B cell (primary cell): ENCODE measurements at regions not wholly inside any gene's neighbourhood (a gene's known extent, or its start where the extent isn't known, plus 50 kb on each side); places are given as distances from the start of the nearest gene placed in this dataset.

ENCODE experiments used
- ATAC-seq: fragments of 200-7000 bp; cut with Tn5 transposase; one replicate; pipeline ENCODE4 v1.10.0; 2021; ENCODE audit warnings: low read depth, mild to moderate bottlenecking, moderate number of reproducible peaks, moderate library complexity
- CTCF ChIA-PET: fragments of 350-600 bp; sonication (Branson Sonifier 250); formaldehyde crosslinking; loops from one replicate; lab custom pipeline; 2021; ENCODE audit warnings: antibody characterized with exemption, inconsistent platforms; lab: Charles Lee
- POLR2A ChIA-PET: fragments of 350-600 bp; sonication (Branson Sonifier 250); formaldehyde crosslinking; loops from one replicate; lab custom pipeline; 2021; ENCODE audit warnings: antibody characterized with exemption; lab: Charles Lee
- DNase-seq: peaks from one replicate; pipeline ENCODE4 v3.0.0; 2013
- H2AFZ ChIP-seq: 2 replicates; pipeline ENCODE4 v1.6.1; 2012; ENCODE audit warnings: mild to moderate bottlenecking, low read depth, low read length; ENCODE audit not compliant: insufficient read depth, poor library complexity, severe bottlenecking
- H3K27ac ChIP-seq, 2 donors: 1 replicate in 1 of 2; 2 replicates in 1 of 2; pipeline ENCODE4 v1.5.1; 2012 to 2013; ENCODE audit warnings: low read length in 2 of 2, mild to moderate bottlenecking in 2 of 2, moderate library complexity in 1 of 2
- H3K27me3 ChIP-seq, 4 experiments: fragments of 200-600 bp in 1 of 4; sonication (generic) in 1 of 4; replicated peaks in 1 of 4; 1 replicate in 2 of 4; 2 replicates in 2 of 4; pipeline versions ENCODE4 v1.6.1 to v1.7.0; 2013 to 2016; ENCODE audit warnings: low read length in 3 of 4, mild to moderate bottlenecking in 2 of 4, mixed read lengths in 1 of 4, moderate library complexity in 1 of 4; ENCODE audit not compliant: insufficient read depth in 4 of 4, control insufficient read depth in 3 of 4; ENCODE audit errors: control extremely low read depth in 1 of 4
- H3K36me3 ChIP-seq, 2 experiments: replicated peaks in 1 of 2; 1 replicate in 1 of 2; 2 replicates in 1 of 2; pipeline versions ENCODE4 v1.6.1 to v1.7.1; 2013; ENCODE audit warnings: low read length in 1 of 2; ENCODE audit not compliant: insufficient read depth in 2 of 2, control insufficient read depth in 1 of 2; ENCODE audit errors: control extremely low read depth in 1 of 2, extremely low read depth in 1 of 2
- H3K4me1 ChIP-seq, 2 donors: fragments of 200-600 bp in 1 of 2; sonication (generic) in 1 of 2; 1 replicate in 1 of 2; 2 replicates in 1 of 2; pipeline versions ENCODE4 v1.5.1 to v1.6.1; 2013 to 2017; ENCODE audit warnings: low read length in 2 of 2; ENCODE audit not compliant: control insufficient read depth in 2 of 2, insufficient read depth in 2 of 2
- H3K4me2 ChIP-seq: replicated peaks from 2 replicates; pipeline ENCODE3; 2012; ENCODE audit warnings: mild to moderate bottlenecking, low read depth, low read length; ENCODE audit not compliant: poor library complexity, severe bottlenecking
- H3K4me3 ChIP-seq, 5 experiments: fragments of 200-600 bp in 1 of 5; sonication (generic) in 1 of 5; 1 replicate in 3 of 5; 2 replicates in 2 of 5; pipeline versions ENCODE4 v1.5.1 to v1.7.0; 2011 to 2016; ENCODE audit warnings: low read length in 4 of 5, mild to moderate bottlenecking in 4 of 5, low read depth in 2 of 5, control low read depth in 1 of 5, moderate library complexity in 1 of 5; ENCODE audit not compliant: insufficient read depth in 1 of 5; ENCODE audit errors: control extremely low read depth in 1 of 5, extremely low read depth in 1 of 5
- H3K79me2 ChIP-seq: fragments of 200-600 bp; sonication (generic); one replicate; pipeline ENCODE4 v1.6.0; 2016; ENCODE audit warnings: low read length; ENCODE audit not compliant: control insufficient read depth, insufficient read depth
- H3K9ac ChIP-seq: fragments of 200-600 bp; sonication (generic); 2 replicates; pipeline ENCODE4 v1.6.1; 2017; ENCODE audit warnings: mild to moderate bottlenecking, low read length, moderate library complexity
- H3K9me3 ChIP-seq, 3 donors: one replicate each; pipeline versions ENCODE4 v1.6.1 to v1.7.1; 2013; ENCODE audit warnings: low read length in 2 of 3; ENCODE audit not compliant: control insufficient read depth in 2 of 3, insufficient read depth in 1 of 3; ENCODE audit errors: control extremely low read depth in 1 of 3
- H4K20me1 ChIP-seq: 2 replicates; pipeline ENCODE4 v1.6.0; 2012; ENCODE audit warnings: mild to moderate bottlenecking, low read length; ENCODE audit not compliant: insufficient read depth, control insufficient read depth, poor library complexity, severe bottlenecking
- H3K27ac Mint-ChIP-seq: one replicate; pipeline ENCODE4 v1.8.0; 2021; ENCODE audit warnings: mixed read lengths
- H3K27me3 Mint-ChIP-seq: one replicate; pipeline ENCODE4 v1.8.0; 2021; ENCODE audit warnings: mixed read lengths
- H3K4me1 Mint-ChIP-seq: one replicate; pipeline ENCODE4 v1.8.0; 2021; ENCODE audit warnings: mixed read lengths
- H3K4me3 Mint-ChIP-seq: one replicate; pipeline ENCODE4 v1.8.0; 2021; ENCODE audit warnings: mixed read lengths
- H3K9me3 Mint-ChIP-seq: one replicate; pipeline ENCODE4 v1.8.0; 2022; ENCODE audit warnings: mixed read lengths; ENCODE audit not compliant: insufficient read depth
- EZH2 ChIP-seq: IDR thresholded peaks from 2 replicates; pipeline ENCODE4 v1.6.1; 2012; ENCODE audit warnings: borderline replicate concordance, low read depth, mild to moderate bottlenecking, moderate library complexity, low read length; ENCODE audit not compliant: insufficient read depth, poor library complexity, severe bottlenecking
- WGBS: methylation state at CpG from one replicate; pipeline ENCODE4 v1.1.5; 2013; ENCODE audit warnings: missing lambda C conversion rate; ENCODE audit not compliant: insufficient coverage; 5-methylcytosine and 5-hydroxymethylcytosine counted together
- intact Hi-C: fragments of 100-400 bp; cut with micrococcal nuclease; formaldehyde crosslinking; loops from one replicate; pipeline ENCODE4 v1.10.0; 2022
- TF ChIP-seq, protein P1 (sequence below): fragments of 200-600 bp; IDR thresholded peaks from one replicate; pipeline ENCODE4 v1.8.0; 2022; ENCODE audit warnings: antibody characterized with exemption, mild to moderate bottlenecking

DNA sequence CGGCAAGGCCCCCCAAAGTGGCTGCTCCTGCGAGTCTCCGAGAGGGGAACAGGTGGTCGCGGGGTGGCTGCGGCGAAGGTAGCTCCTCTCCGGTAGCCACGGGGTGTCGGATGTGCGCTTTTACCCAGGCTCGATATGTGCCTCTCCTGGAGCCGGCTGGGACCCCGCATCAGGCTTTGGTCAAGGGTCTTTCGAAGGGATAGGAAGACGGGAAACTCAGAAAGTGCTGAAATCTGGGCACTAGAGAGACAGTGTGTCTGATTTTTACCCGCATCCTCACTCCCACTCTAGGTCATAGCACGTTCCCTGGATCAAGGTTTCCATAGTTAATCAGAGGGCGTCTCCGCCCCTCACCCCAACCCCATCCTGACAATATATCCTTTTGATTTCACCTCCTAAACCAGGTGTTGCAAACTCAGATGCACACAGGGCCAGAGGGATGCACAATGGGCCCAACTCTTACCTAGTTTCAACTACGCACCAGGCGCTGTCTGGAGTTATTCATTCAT lies 156.9 kb downstream of the PTPN11 start:
- Histone ChIP-seq H3K36me3 (no peaks in the 10 kb centered on the region), H3K9ac (no peak overlapping the region), H3K4me3 (no peak overlapping the region), H3K27ac (no peak overlapping the region), H3K27me3 (peaks cover 0 to 13% (median 11%) of the 10 kb centered on the region in 4 experiments), H4K20me1 (no peaks in the 10 kb centered on the region), H3K9me3 (no peaks in the 10 kb centered on the region), H3K4me2 (no peak overlapping the region), H2AFZ (no peak overlapping the region), H3K79me2 (no peaks in the 10 kb centered on the region), H3K4me1 (no peaks in the 10 kb centered on the region)
- ChIA-PET CTCF (no interaction called here), POLR2A (no interaction called here)
- Mint-ChIP-seq H3K4me1 (no peaks in the 10 kb centered on the region), H3K27me3 (peaks cover 35% of the 10 kb centered on the region), H3K9me3 (no peaks in the 10 kb centered on the region), H3K4me3 (no peak overlapping the region), H3K27ac (no peak overlapping the region)
- TF ChIP-seq EZH2 = no peak
- TF ChIP-seq, protein P1, sequence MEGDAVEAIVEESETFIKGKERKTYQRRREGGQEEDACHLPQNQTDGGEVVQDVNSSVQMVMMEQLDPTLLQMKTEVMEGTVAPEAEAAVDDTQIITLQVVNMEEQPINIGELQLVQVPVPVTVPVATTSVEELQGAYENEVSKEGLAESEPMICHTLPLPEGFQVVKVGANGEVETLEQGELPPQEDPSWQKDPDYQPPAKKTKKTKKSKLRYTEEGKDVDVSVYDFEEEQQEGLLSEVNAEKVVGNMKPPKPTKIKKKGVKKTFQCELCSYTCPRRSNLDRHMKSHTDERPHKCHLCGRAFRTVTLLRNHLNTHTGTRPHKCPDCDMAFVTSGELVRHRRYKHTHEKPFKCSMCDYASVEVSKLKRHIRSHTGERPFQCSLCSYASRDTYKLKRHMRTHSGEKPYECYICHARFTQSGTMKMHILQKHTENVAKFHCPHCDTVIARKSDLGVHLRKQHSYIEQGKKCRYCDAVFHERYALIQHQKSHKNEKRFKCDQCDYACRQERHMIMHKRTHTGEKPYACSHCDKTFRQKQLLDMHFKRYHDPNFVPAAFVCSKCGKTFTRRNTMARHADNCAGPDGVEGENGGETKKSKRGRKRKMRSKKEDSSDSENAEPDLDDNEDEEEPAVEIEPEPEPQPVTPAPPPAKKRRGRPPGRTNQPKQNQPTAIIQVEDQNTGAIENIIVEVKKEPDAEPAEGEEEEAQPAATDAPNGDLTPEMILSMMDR = no peak
- no peak for ATAC-seq
- intact Hi-C loops = no loop called here
- WGBS = 55% methylated on average over 22 of the region's 22 CpGs
- no peak for DNase-seq

DNA sequence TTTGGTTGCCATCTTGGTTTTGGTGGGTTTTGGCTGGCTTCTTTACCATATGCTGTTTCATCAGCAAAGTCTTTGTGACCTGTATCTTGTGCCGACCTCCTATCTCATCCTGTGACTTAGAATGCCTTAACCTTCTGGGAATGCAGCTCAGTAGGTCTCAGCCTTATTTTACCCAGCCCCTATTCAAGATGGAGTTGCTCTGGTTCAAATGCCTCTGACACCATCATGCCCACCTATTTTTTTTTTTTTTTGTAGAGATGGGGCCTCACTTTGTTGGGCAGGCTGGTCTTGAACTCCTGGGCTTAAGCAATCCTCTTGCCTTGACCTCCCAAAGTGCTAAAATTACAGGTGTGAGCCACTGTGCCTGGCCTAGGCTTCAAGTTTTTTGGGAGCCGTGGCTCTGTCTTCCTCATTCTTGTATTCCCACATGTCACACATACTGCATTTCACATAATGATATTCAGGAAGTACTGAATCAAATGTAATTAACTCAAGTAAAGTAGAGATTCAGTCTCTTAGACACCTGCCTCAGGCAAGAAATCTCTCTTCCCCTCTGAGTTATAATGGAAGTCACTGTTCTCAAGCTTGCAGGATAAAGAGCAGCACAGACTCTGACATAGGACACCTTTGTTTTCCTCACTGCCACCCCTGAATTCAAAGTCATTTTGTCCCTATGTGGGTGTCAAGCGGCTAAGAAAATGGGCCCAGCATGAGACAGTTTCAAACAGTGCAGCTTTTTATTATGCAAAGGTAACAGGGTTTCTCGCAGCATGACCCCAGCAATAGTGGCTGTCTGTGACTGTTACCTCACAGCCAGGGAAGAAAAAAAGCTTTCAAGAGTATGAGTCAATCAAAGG lies 159.0 kb downstream of the PTPN11 start:
- intact Hi-C loops = no loop called here
- Histone ChIP-seq H3K4me2 (no peak overlapping the region), H2AFZ (no peak overlapping the region), H3K4me1 (no peaks in the 10 kb centered on the region), H3K9ac (no peak overlapping the region), H3K9me3 (no peaks in the 10 kb centered on the region), H3K79me2 (no peaks in the 10 kb centered on the region), H4K20me1 (no peaks in the 10 kb centered on the region), H3K4me3 (no peak overlapping the region), H3K27me3 (peaks cover 0 to 12% (median 9%) of the 10 kb centered on the region in 4 experiments), H3K36me3 (no peaks in the 10 kb centered on the region), H3K27ac (no peak overlapping the region)
- no peak for TF ChIP-seq EZH2
- TF ChIP-seq, protein P1 = no peak
- no peak for ATAC-seq
- Mint-ChIP-seq H3K27ac (no peak overlapping the region), H3K4me3 (no peak overlapping the region), H3K4me1 (no peaks in the 10 kb centered on the region), H3K9me3 (no peaks in the 10 kb centered on the region), H3K27me3 (peaks cover 36% of the 10 kb centered on the region)
- no peak for DNase-seq
- ChIA-PET POLR2A (no interaction called here), CTCF (no interaction called here)
- WGBS = 100% methylated on average over 1 of the region's 4 CpGs
